NCI-H1694 treated with DMSO at 0.1 percent for 48 hours (cell line): ENCODE measurements at regions not wholly inside any gene's neighbourhood (a gene's known extent, or its start where the extent isn't known, plus 50 kb on each side); places are given as distances from the start of the nearest gene placed in this dataset.

Experiments used
- DNase-seq: peaks from one replicate; lab custom pipeline; 2025; lab: John Stamatoyannopoulos, UW

DNA sequence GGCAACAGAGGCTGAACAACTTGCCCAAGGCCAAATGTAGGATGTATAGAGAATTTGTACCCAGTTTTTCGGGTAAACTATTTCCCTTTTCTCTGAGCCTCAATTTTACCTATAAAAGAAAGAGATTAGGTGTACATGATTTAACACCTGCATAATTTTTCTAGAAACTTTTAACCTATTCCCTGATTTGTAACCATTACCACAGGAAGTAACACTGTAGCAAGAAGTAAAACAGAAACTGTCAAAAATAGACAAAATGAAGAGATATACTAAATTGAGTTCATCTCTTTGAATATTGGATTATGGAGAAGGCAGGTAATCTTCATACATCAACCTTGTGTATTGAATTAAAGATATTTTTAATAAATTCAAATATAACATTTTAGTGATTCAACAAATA lies 136.2 kb downstream of the ZC3H11B start:
- no peak for DNase-seq

DNA sequence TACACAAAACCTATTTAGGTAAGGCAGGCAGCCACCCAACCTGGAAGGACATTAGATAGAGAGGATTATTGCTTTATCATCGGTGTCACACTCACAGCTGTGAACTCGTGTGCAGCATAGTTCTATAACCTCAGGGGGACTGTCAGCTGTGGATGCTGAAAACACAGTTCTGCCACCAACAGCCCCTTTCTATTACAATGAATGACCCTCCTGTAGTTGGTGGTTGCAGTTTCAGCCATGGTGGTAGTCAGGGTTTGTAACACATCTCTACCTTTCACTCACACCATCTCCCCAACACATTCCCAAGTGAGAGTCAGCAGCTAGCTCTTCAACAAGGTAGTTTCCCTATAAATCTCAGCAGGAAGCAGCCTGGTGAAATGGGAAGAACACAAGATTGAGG lies 136.8 kb downstream of the ZC3H11B start:
- no peak for DNase-seq

- DNase-seq: no peak
These were observed 140.3 kb downstream of the ZC3H11B start for GRCh38 chr1:219472596-219472995.

DNA sequence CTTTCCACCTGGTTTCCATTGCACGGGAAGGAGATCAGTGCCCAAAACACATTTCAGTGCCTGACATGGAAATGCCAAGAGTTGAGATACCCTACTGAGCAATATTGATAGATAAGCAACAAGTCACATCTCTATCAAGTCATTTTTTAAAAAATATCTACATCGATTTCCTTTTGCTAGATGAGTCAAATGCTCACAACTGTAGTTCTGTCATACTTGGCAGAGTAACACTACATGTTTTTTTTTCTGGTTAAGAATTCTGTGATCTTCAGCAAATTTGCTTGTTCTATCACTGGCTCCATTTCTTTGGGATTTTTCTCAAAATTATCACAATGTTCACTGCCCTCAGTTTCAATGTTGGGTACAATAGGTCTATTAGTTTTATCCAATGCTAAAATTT lies 145.4 kb downstream of the ZC3H11B start:
- DNase-seq: no peak

GRCh38 chr1:219466766-219467165 lies 146.1 kb downstream of the ZC3H11B start:
- no peak for DNase-seq

DNA sequence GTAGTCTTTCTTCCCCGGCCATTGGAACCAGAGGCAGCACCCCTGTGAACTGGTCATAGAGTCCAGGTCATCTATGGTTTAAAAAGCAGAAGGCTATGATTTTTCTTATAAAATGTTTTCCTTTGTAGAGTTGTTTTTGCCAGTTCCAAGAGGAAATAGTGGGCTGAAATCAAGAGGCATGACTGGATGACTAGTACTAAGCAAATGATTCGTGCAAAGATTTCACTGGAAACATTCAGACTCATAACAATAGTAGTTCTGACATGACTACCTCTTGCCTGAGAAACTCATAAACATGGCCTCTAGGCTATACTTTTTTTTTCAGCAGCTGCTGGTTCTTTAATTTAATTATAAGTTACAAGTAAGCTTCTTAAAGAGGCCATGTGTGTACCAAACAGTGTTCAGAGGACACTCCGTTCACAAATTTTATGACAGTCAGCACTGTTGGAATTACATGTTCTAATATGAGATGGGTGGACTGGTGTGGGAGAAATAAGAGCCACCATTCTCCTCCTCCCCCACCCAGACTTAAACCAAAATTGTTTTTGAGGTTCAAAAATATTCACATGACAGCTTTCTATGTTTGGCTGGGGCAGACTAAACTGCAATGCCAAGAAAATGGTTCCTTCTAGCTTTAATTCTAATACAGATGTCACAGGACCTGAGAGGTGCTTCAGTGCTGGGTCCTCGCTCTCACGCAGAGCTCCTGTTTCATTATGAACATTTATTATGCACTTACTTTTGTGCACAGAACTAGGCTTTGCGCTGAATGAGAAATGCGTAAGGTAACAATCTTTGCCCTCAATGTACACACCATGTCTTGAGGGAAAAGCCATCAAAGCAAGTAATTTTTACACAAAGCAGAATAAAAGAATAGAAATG lies 147.5 kb downstream of the ZC3H11B start:
- no peak for DNase-seq

- DNase-seq: no peak
These were observed 149.3 kb downstream of the ZC3H11B start for GRCh38 chr1:219463636-219464035.

- DNase-seq: no peak
These were observed 150.9 kb downstream of the ZC3H11B start for GRCh38 chr1:219461981-219462400.

GRCh38 chr1:219460896-219461815 lies 151.7 kb downstream of the ZC3H11B start:
- no peak for DNase-seq

- no peak for DNase-seq
These were observed 152.6 kb downstream of the ZC3H11B start for GRCh38 chr1:219460081-219460895.

GRCh38 chr1:219459351-219460080 lies 153.4 kb downstream of the ZC3H11B start:
- no peak for DNase-seq

DNA sequence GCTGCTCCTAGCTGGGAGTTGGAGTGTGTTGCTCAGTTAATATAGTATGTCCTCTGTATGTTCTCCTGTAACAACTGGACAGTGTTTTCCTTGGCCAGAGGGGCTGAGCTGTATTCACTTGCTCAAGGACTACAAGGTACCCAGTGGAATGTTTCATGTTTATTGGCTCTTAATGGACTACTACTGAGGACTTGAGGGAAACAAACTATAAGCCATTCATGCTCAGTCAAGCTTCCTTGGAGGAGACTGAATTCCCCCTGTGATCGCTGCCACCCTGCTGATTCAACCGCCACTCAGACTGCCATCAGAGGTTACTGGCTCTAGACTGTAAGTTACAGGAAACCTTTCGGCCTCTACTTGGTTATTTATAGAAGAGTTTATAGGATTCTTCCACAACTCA lies 166.6 kb downstream of the ZC3H11B start:
- no peak for DNase-seq

- DNase-seq: no peak
These were observed 167.0 kb downstream of the ZC3H11B start for GRCh38 chr1:219445864-219446263.

GRCh38 chr1:219444474-219444873 lies 168.4 kb downstream of the ZC3H11B start:
- no peak for DNase-seq

DNA sequence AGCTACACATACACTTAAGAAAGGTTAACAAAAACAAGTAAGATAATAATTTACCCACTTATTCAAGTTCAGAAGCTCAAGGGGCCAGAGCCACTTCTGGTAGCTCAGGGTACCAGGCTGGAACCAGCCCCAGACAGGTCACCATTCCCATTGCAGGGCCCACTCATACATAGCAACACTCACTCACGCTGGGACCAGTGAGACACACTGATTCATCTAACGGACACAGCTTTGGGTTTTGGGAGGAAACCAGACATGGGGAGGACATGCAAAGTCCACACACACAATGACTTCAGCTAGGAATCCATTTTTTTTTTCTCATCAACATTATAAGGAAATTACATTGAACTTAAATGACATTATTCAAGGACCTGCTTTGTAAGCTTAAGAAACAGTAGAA lies 169.1 kb downstream of the ZC3H11B start:
- DNase-seq: no peak

GRCh38 chr1:219442611-219443061 lies 170.3 kb downstream of the ZC3H11B start:
- DNase-seq: no peak

- DNase-seq: no peak
These were observed 171.0 kb downstream of the ZC3H11B start for GRCh38 chr1:219441884-219442283.

DNA sequence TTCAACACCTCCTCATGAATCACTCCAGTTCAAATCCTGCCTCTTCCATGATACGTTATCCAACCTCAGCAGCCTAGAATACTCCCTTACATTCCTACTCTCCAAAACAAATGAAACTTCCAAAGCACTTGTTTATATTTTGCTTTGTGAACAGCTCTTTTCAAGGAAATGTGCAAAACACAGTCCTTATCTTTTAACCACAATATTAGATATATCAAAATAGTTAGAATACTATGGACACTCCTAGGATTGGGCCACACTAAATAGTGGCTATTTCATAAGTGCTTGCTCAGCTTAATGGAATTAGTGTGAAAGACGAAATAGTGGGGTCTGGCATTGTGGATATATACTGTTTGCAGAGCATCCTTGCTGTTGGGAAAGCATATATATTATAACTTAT lies 173.5 kb downstream of the ZC3H11B start:
- DNase-seq: no peak

DNA sequence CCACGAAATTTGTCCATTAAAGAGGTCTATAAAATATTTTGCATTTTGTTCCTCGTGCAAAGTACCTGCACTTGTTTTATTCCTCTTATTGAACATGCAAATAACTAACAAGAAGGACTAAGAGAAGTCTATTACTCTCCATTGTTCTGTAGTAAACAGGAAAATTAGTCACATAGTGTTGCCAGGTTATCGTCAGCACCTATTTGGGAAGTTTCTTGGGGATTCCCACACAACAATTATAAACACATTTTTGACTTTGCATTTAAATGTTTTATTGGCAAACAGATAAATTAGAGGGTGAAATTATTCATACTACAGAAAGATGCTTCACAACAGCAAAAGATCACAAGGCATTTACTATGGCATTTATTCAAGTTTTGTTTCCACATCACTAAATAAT lies 174.5 kb downstream of the ZC3H11B start:
- no peak for DNase-seq

- DNase-seq: no peak
These were observed 178.0 kb downstream of the ZC3H11B start for GRCh38 chr1:219434923-219435297.

DNA sequence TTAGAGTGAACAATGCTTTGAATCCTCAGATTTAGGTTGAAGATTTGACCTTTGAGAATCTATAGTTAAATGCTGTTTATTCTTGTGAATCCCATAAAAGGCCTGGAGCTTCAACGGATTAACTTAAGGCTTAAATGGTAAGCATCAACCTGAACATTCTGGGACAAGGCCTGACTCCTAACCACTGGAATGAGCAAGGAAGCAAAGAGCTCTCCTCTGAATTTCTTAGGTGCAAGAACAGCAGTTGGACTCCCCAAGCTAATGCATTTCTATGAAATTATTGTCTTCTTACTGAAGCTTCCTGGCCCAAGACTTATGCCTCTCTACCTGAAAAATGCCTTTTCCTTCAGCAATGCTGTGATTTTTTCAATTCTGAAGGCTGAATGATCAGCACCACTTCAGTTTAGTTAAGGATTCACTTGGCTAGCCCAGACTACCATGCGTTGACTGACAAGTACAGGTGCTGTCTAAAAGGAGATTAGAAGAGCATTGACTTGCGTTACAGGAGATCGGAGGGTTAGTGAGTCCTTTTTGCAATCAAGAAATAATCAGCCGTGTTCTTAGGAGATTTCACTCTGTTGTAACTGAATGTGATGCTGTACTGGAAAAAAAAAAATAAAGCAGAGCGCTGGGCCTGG lies 178.5 kb downstream of the ZC3H11B start:
- no peak for DNase-seq
